ENCODE measurements at regions not wholly inside any gene's neighbourhood (a gene's known extent, or its start where the extent isn't known, plus 50 kb on each side); places are given as distances from the start of the nearest gene placed in this dataset.

- DNase-seq (ENCODE audit: insufficient read length): no peak
- no peak for FAIRE-seq
- TF ChIP-seq POLR2AphosphoS5 (IDR thresholded peaks at IDR 0.05; ENCODE audit: low read depth, low read length) (no peak), POLR2A (IDR thresholded peaks at IDR 0.05; ENCODE audit: low read depth, low read length) (no peak), TAF1 (IDR thresholded peaks at IDR 0.05; ENCODE audit: borderline replicate concordance, low read depth, low read length) (no peak)
These were observed 1006.8 kb upstream of the EEF2KMT start for GRCh38 chr16:6104428-6104827.

- DNase-seq (ENCODE audit: insufficient read length): no peak
- no peak for FAIRE-seq
- TF ChIP-seq TAF1 (IDR thresholded peaks at IDR 0.05; ENCODE audit: borderline replicate concordance, low read depth, low read length) (no peak), POLR2A (IDR thresholded peaks at IDR 0.05; ENCODE audit: low read depth, low read length) (no peak), POLR2AphosphoS5 (IDR thresholded peaks at IDR 0.05; ENCODE audit: low read depth, low read length) (no peak)
These were observed 1006.0 kb upstream of the EEF2KMT start for GRCh38 chr16:6103561-6103960.

- no peak for FAIRE-seq
- DNase-seq (ENCODE audit: insufficient read length): no peak
- TF ChIP-seq POLR2AphosphoS5 (IDR thresholded peaks at IDR 0.05; ENCODE audit: low read depth, low read length) (no peak), TAF1 (IDR thresholded peaks at IDR 0.05; ENCODE audit: borderline replicate concordance, low read depth, low read length) (no peak), POLR2A (IDR thresholded peaks at IDR 0.05; ENCODE audit: low read depth, low read length) (no peak)
These were observed 1001.5 kb upstream of the EEF2KMT start for GRCh38 chr16:6099102-6099501.

GRCh38 chr16:6096931-6097670, 999.5 kb upstream of the EEF2KMT start:
- FAIRE-seq (no peak), DNase-seq (ENCODE audit: insufficient read length) (no peak)

GRCh38 chr16:6095414-6095813, 997.8 kb upstream of the EEF2KMT start:
- DNase-seq (ENCODE audit: insufficient read length) (no peak), FAIRE-seq (no peak)
- TF ChIP-seq TAF1 (IDR thresholded peaks at IDR 0.05; ENCODE audit: borderline replicate concordance, low read depth, low read length) (no peak), POLR2A (IDR thresholded peaks at IDR 0.05; ENCODE audit: low read depth, low read length) (no peak)

More at GRCh38 chr16:6096931-6097670, 999.5 kb upstream of the EEF2KMT start:
- TF ChIP-seq POLR2AphosphoS5 (IDR thresholded peaks at IDR 0.05; ENCODE audit: low read depth, low read length) (no peak), TAF1 (IDR thresholded peaks at IDR 0.05; ENCODE audit: borderline replicate concordance, low read depth, low read length) (no peak), POLR2A (IDR thresholded peaks at IDR 0.05; ENCODE audit: low read depth, low read length) (no peak)

- no peak for TF ChIP-seq POLR2A (IDR thresholded peaks at IDR 0.05; ENCODE audit: low read depth, low read length)
- TF ChIP-seq POLR2AphosphoS5 (IDR thresholded peaks at IDR 0.05; ENCODE audit: low read depth, low read length): no peak
- no peak for TF ChIP-seq TAF1 (IDR thresholded peaks at IDR 0.05; ENCODE audit: borderline replicate concordance, low read depth, low read length)
- no peak for DNase-seq (ENCODE audit: insufficient read length)
- no peak for FAIRE-seq
These were observed 993.4 kb upstream of the EEF2KMT start for GRCh38 chr16:6091021-6091420.

GRCh38 chr16:6081320-6081976, 983.9 kb upstream of the EEF2KMT start:
- DNase-seq (ENCODE audit: insufficient read length) (no peak), FAIRE-seq (no peak)
- TF ChIP-seq POLR2A (IDR thresholded peaks at IDR 0.05; ENCODE audit: low read depth, low read length) (no peak), POLR2AphosphoS5 (IDR thresholded peaks at IDR 0.05; ENCODE audit: low read depth, low read length) (no peak), TAF1 (IDR thresholded peaks at IDR 0.05; ENCODE audit: borderline replicate concordance, low read depth, low read length) (no peak)

GRCh38 chr16:6076631-6077030, 979.0 kb upstream of the EEF2KMT start:
- no peak for FAIRE-seq
- no peak for DNase-seq (ENCODE audit: insufficient read length)
- TF ChIP-seq POLR2AphosphoS5 (IDR thresholded peaks at IDR 0.05; ENCODE audit: low read depth, low read length) (no peak), TAF1 (IDR thresholded peaks at IDR 0.05; ENCODE audit: borderline replicate concordance, low read depth, low read length) (no peak), POLR2A (IDR thresholded peaks at IDR 0.05; ENCODE audit: low read depth, low read length) (no peak)

GRCh38 chr16:6068063-6068462, 970.5 kb upstream of the EEF2KMT start:
- TF ChIP-seq POLR2AphosphoS5 (IDR thresholded peaks at IDR 0.05; ENCODE audit: low read depth, low read length): no peak
- TF ChIP-seq POLR2A (IDR thresholded peaks at IDR 0.05; ENCODE audit: low read depth, low read length): no peak
- DNase-seq (ENCODE audit: insufficient read length) (no peak), FAIRE-seq (no peak)

- FAIRE-seq (no peak), DNase-seq (ENCODE audit: insufficient read length) (no peak)
- TF ChIP-seq TAF1 (IDR thresholded peaks at IDR 0.05; ENCODE audit: borderline replicate concordance, low read depth, low read length) (no peak), POLR2A (IDR thresholded peaks at IDR 0.05; ENCODE audit: low read depth, low read length) (no peak), POLR2AphosphoS5 (IDR thresholded peaks at IDR 0.05; ENCODE audit: low read depth, low read length) (no peak)
These were observed 969.1 kb upstream of the EEF2KMT start for GRCh38 chr16:6066652-6067051.

- DNase-seq (ENCODE audit: insufficient read length) (no peak), FAIRE-seq (no peak)
- TF ChIP-seq POLR2AphosphoS5 (IDR thresholded peaks at IDR 0.05; ENCODE audit: low read depth, low read length) (no peak), POLR2A (IDR thresholded peaks at IDR 0.05; ENCODE audit: low read depth, low read length) (no peak), TAF1 (IDR thresholded peaks at IDR 0.05; ENCODE audit: borderline replicate concordance, low read depth, low read length) (no peak)
These were observed 965.9 kb upstream of the EEF2KMT start for GRCh38 chr16:6063526-6063925.

- FAIRE-seq (no peak), DNase-seq (ENCODE audit: insufficient read length) (no peak)
- no peak for TF ChIP-seq POLR2AphosphoS5 (IDR thresholded peaks at IDR 0.05; ENCODE audit: low read depth, low read length)
- no peak for TF ChIP-seq TAF1 (IDR thresholded peaks at IDR 0.05; ENCODE audit: borderline replicate concordance, low read depth, low read length)
- TF ChIP-seq POLR2A (IDR thresholded peaks at IDR 0.05; ENCODE audit: low read depth, low read length): no peak
These were observed 962.1 kb upstream of the EEF2KMT start for GRCh38 chr16:6059671-6060070.

Measured in GM12892 (cell line).